HepG2 (cell line): ENCODE measurements at regions not wholly inside any gene's neighbourhood (a gene's known extent, or its start where the extent isn't known, plus 50 kb on each side); places are given as distances from the start of the nearest gene placed in this dataset.

ENCODE experiments used
- ATAC-seq: fragments of 200-7000 bp; cut with Tn5 transposase; 3 replicates; pipeline ENCODE4 v1.9.1; 2020; ENCODE audit warnings: mild to moderate bottlenecking, moderate library complexity
- BruUV-seq: library from RNA; stranded (reverse); fragments of 400-500 nt; replicated peaks from 2 replicates; lab custom pipeline; 2021; lab: Mats Ljungman, UMichigan
- CTCF ChIA-PET: fragments of 300-600 bp; formaldehyde crosslinking; extraction: SDS; loops from one replicate; lab custom pipeline; 2021; ENCODE audit warnings: low total read pairs, inconsistent platforms, low intra/inter-chr PET ratio; lab: Yijun Ruan, JAX
- POLR2A ChIA-PET: fragments of 350-600 bp; sonication (Branson Sonifier 250); formaldehyde crosslinking; loops from one replicate; lab custom pipeline; 2020; ENCODE audit warnings: antibody characterized with exemption, inconsistent platforms; lab: Yijun Ruan, JAX
- DNase-seq: peaks from one replicate; pipeline ENCODE4 v3.0.0-alpha.2; 2015; ENCODE audit warnings: low spot score
- FAIRE-seq: peaks from 3 replicates; lab custom pipeline; 2011; peaks lifted over from hg19 to GRCh38; lab: Jason Lieb, UNC
- H2AFZ ChIP-seq: one replicate; pipeline ENCODE4 v1.6.1; 2011; ENCODE audit warnings: low read length, inconsistent platforms
- H3K27ac ChIP-seq: fragments of 300-600 bp; 3 replicates; pipeline ENCODE4 v1.8.0; 2011; ENCODE audit warnings: mixed run types, mild to moderate bottlenecking, mixed read lengths, low read length, inconsistent platforms; ENCODE audit not compliant: insufficient read depth; ENCODE audit errors: extremely low read length
- H3K27me3 ChIP-seq, 2 experiments: fragments of 200-600 bp in 1 of 2; 2 replicates in 1 of 2; 3 replicates in 1 of 2; pipeline versions ENCODE4 v1.6.0 to v1.8.0; 2011; ENCODE audit warnings: low read length in 2 of 2, mild to moderate bottlenecking in 2 of 2, moderate library complexity in 2 of 2, inconsistent platforms in 1 of 2; ENCODE audit not compliant: insufficient read depth in 2 of 2, control insufficient read depth in 1 of 2
- H3K36me3 ChIP-seq, 2 experiments: fragments of 200-600 bp in 1 of 2; replicated peaks in 1 of 2; 2 replicates in 1 of 2; 3 replicates in 1 of 2; pipeline versions ENCODE4 v1.5.1 to v1.8.0; 2011; ENCODE audit warnings: low read length in 2 of 2, inconsistent platforms in 1 of 2; ENCODE audit not compliant: insufficient read depth in 2 of 2, control insufficient read depth in 1 of 2
- H3K4me1 ChIP-seq: 2 replicates; pipeline ENCODE4 v1.5.1; 2012; ENCODE audit warnings: low read length, inconsistent platforms; ENCODE audit not compliant: insufficient read depth
- H3K4me2 ChIP-seq: 2 replicates; pipeline ENCODE4 v1.6.0; 2011; ENCODE audit warnings: low read depth, low read length, inconsistent platforms
- H3K4me3 ChIP-seq, 3 experiments: fragments of 200-600 bp in 1 of 3; sonication (generic), shearing (Covaris generic) in 1 of 3; replicated peaks in 1 of 3; 2 replicates each; pipeline ENCODE4 v1.5.1; 2011 to 2016; ENCODE audit warnings: low read length in 3 of 3, inconsistent platforms in 2 of 3, low read depth in 2 of 3, mild to moderate bottlenecking in 2 of 3, control low read depth in 1 of 3, mixed read lengths in 1 of 3; ENCODE audit not compliant: insufficient read depth in 1 of 3
- H3K79me2 ChIP-seq: one replicate; pipeline ENCODE4 v1.6.1; 2011; ENCODE audit warnings: low read length, inconsistent platforms; ENCODE audit not compliant: insufficient read depth
- H3K9ac ChIP-seq: 2 replicates; pipeline ENCODE4 v1.6.0; 2011; ENCODE audit warnings: mild to moderate bottlenecking, low read depth, low read length, inconsistent platforms; ENCODE audit not compliant: insufficient read depth
- H3K9me3 ChIP-seq: 2 replicates; pipeline ENCODE4 v1.5.1; 2012; ENCODE audit warnings: mild to moderate bottlenecking, low read length
- H4K20me1 ChIP-seq: 2 replicates; pipeline ENCODE4 v1.6.0; 2011; ENCODE audit warnings: inconsistent platforms, mild to moderate bottlenecking, low read length, moderate library complexity; ENCODE audit not compliant: insufficient read depth
- CBX2 ChIP-seq, 2 experiments: fragments of 200-600 bp in 1 of 2; sonication (generic); formaldehyde crosslinking in 1 of 2; IDR thresholded peaks; 2 replicates each; pipeline versions ENCODE4 v1.7.0 to v1.8.1; 2018 to 2022; ENCODE audit warnings: low read depth in 2 of 2, low read length in 1 of 2, mild to moderate bottlenecking in 1 of 2, missing genetic modification reagents in 1 of 2
- CHCHD3 ChIP-seq: sonication (generic); formaldehyde crosslinking; IDR thresholded peaks from 2 replicates; pipeline ENCODE4 v1.8.0; 2022; ENCODE audit warnings: mild to moderate bottlenecking, missing genetic modification reagents, moderate library complexity
- EP300 ChIP-seq, 3 experiments: sonication (generic) in 1 of 3; formaldehyde crosslinking in 1 of 3; IDR thresholded peaks; 2 replicates each; pipeline versions ENCODE4 v1.5.1 to v1.6.1; 2011 to 2020; ENCODE audit warnings: low read depth in 2 of 3, low read length in 2 of 3, borderline replicate concordance in 1 of 3, improper control_type of control experiment in 1 of 3, mild to moderate bottlenecking in 1 of 3, missing genetic modification reagents in 1 of 3, moderate library complexity in 1 of 3
- GATA4 ChIP-seq: sonication (generic); IDR thresholded peaks from 2 replicates; pipeline ENCODE4 v1.6.1; 2016; ENCODE audit warnings: antibody characterized with exemption, low read depth, borderline replicate concordance
- GATAD2A ChIP-seq: IDR thresholded peaks from 2 replicates; pipeline ENCODE4 v1.6.1; 2016
- HDAC1 ChIP-seq: sonication (generic); formaldehyde crosslinking; IDR thresholded peaks from 2 replicates; pipeline ENCODE4 v1.5.1; 2020; ENCODE audit warnings: mild to moderate bottlenecking, missing genetic modification reagents
- KLF12 ChIP-seq: sonication (generic); formaldehyde crosslinking; IDR thresholded peaks from 2 replicates; pipeline ENCODE4 v1.4.0; 2020; ENCODE audit warnings: missing genetic modification reagents, borderline replicate concordance
- NAIF1 ChIP-seq: sonication (generic); formaldehyde crosslinking; IDR thresholded peaks from 2 replicates; pipeline ENCODE4 v1.5.0; 2020; ENCODE audit warnings: mild to moderate bottlenecking, missing genetic modification reagents, borderline replicate concordance
- PLRG1 ChIP-seq: fragments of 450-650 bp; conservative IDR thresholded peaks from 2 replicates; pipeline ENCODE4 v1.6.1; 2016
- RBM22 ChIP-seq: fragments of 200-400 bp; formaldehyde crosslinking; optimal IDR thresholded peaks from 2 replicates; pipeline ENCODE3; 2017; ENCODE audit warnings: mild to moderate bottlenecking, low read length, moderate library complexity
- SRY ChIP-seq: sonication (generic); formaldehyde crosslinking; IDR thresholded peaks from 2 replicates; pipeline ENCODE4 v1.8.0; 2022; ENCODE audit warnings: mild to moderate bottlenecking, missing genetic modification reagents
- TCF7 ChIP-seq: sonication (generic); IDR thresholded peaks from 2 replicates; pipeline ENCODE4 v1.6.1; 2016; ENCODE audit warnings: antibody characterized with exemption, low read depth
- ZNF567 ChIP-seq: sonication (generic); formaldehyde crosslinking; IDR thresholded peaks from 2 replicates; pipeline ENCODE4 v1.8.1; 2023; ENCODE audit warnings: mild to moderate bottlenecking, missing genetic modification reagents, borderline replicate concordance
- WGBS: methylation state at CpG from one replicate; pipeline ENCODE4 v1.1.6; 2017; ENCODE audit warnings: low lambda C conversion rate; 5-methylcytosine and 5-hydroxymethylcytosine counted together
- in situ Hi-C: cut with HindIII; loops from 2 replicates; pipeline ENCODE4 v1.10.0; 2017; ENCODE audit warnings: low pct_unique_long_range_greater_than_20kb; ENCODE audit not compliant: extremely low pct_ligation_motif_present
- intact Hi-C: fragments of 100-400 bp; cut with micrococcal nuclease; formaldehyde crosslinking; loops from one replicate; pipeline ENCODE4 v1.10.0; 2022; ENCODE audit not compliant: unreplicated experiment
- TF ChIP-seq, protein P1 (sequence below), 2 experiments: sonication (generic) in 1 of 2; formaldehyde crosslinking in 1 of 2; IDR thresholded peaks; 2 replicates each; pipeline versions ENCODE4 v1.5.1 to v1.6.1; 2011 to 2020; ENCODE audit warnings: borderline replicate concordance in 1 of 2, low read depth in 1 of 2, low read length in 1 of 2, mild to moderate bottlenecking in 1 of 2, missing genetic modification reagents in 1 of 2, moderate library complexity in 1 of 2
- TF ChIP-seq, protein P2 (sequence below): sonication (generic); formaldehyde crosslinking; IDR thresholded peaks from 2 replicates; pipeline ENCODE4 v1.8.0; 2022; ENCODE audit warnings: mild to moderate bottlenecking, missing genetic modification reagents, borderline replicate concordance
- TF ChIP-seq, protein P3 (sequence below): IDR thresholded peaks from 2 replicates; pipeline ENCODE4 v1.6.1; 2016; ENCODE audit warnings: low read depth
- TF ChIP-seq, protein P4 (sequence below): sonication (generic); formaldehyde crosslinking; IDR thresholded peaks from 2 replicates; pipeline ENCODE4 v1.4.0; 2020; ENCODE audit warnings: missing genetic modification reagents

DNA sequence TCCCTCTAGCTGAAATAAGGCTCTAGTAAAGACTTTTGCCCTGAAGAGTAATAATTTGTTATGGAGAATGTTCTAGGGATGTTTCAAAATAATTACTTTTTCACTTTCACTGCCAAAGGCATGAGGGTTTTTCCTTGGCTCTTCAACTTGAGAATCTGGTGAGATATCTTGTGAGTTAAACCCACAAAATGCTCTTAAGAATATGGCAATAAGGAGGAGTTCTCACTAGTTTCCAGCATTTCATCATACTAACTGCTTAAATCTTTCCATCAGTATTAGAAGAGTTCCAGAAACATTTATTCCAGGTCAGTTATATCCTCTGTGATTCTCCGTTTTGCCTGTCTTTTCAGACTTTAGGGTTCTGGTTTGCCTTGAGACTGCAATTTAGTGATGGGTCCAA is 785.6 kb upstream of the GJE1 start:
- CTCF ChIA-PET, result no interaction called here
- Histone ChIP-seq H2AFZ (no peak overlapping the region), H3K4me2 (no peak overlapping the region), H3K27me3 (no peaks in the 10 kb centered on the region), H3K4me1 (no peaks in the 10 kb centered on the region)
- in situ Hi-C loops, result no loop called here
- no peak for FAIRE-seq
- BruUV-seq, result no TSS peak
- intact Hi-C loops, result no loop called here
- TF ChIP-seq, protein P1, sequence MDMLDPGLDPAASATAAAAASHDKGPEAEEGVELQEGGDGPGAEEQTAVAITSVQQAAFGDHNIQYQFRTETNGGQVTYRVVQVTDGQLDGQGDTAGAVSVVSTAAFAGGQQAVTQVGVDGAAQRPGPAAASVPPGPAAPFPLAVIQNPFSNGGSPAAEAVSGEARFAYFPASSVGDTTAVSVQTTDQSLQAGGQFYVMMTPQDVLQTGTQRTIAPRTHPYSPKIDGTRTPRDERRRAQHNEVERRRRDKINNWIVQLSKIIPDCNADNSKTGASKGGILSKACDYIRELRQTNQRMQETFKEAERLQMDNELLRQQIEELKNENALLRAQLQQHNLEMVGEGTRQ (IDR thresholded peaks at IDR 0.05; ENCODE audit: low read depth, low read length), result no peak
- TF ChIP-seq, protein P1 (CRISPR knock-in tag; IDR thresholded peaks at IDR 0.05; ENCODE audit: borderline replicate concordance), result no peak
- TF ChIP-seq, protein P2, sequence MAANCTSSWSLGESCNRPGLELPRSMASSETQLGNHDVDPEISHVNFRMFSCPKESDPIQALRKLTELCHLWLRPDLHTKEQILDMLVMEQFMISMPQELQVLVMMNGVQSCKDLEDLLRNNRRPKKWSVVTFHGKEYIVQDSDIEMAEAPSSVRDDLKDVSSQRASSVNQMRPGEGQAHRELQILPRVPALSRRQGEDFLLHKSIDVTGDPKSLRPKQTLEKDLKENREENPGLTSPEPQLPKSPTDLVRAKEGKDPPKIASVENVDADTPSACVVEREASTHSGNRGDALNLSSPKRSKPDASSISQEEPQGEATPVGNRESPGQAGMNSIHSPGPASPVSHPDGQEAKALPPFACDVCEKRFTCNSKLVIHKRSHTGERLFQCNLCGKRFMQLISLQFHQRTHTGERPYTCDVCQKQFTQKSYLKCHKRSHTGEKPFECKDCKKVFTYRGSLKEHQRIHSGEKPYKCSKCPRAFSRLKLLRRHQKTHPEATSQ (CRISPR knock-in tag), result no peak
- TF ChIP-seq KLF12 (CRISPR knock-in tag) (no peak), NAIF1 (no peak), ZNF567 (no peak), GATA4 (no peak), GATAD2A (CRISPR knock-in tag) (no peak), HDAC1 (CRISPR knock-in tag) (no peak), CHCHD3 (no peak), CBX2 (IDR thresholded peaks at IDR 0.05; ENCODE audit: low read depth, low read length) (no peak), CBX2 (CRISPR knock-in tag; IDR thresholded peaks at IDR 0.05; ENCODE audit: low read depth) (no peak), SRY (CRISPR knock-in tag) (no peak), PLRG1 (no peak), TCF7 (no peak), RBM22 (no peak), EP300 (IDR thresholded peaks at IDR 0.05; ENCODE audit: low read depth in 2 of 2, low read length in 2 of 2) (no peak), EP300 (CRISPR knock-in tag; IDR thresholded peaks at IDR 0.05; ENCODE audit: borderline replicate concordance) (no peak)
- TF ChIP-seq, protein P3, sequence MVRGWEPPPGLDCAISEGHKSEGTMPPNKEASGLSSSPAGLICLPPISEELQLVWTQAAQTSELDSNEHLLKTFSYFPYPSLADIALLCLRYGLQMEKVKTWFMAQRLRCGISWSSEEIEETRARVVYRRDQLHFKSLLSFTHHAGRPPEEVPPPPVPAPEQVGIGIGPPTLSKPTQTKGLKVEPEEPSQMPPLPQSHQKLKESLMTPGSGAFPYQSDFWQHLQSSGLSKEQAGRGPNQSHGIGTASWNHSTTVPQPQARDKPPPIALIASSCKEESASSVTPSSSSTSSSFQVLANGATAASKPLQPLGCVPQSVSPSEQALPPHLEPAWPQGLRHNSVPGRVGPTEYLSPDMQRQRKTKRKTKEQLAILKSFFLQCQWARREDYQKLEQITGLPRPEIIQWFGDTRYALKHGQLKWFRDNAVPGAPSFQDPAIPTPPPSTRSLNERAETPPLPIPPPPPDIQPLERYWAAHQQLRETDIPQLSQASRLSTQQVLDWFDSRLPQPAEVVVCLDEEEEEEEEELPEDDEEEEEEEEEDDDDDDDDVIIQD, result no peak
- TF ChIP-seq, protein P4, sequence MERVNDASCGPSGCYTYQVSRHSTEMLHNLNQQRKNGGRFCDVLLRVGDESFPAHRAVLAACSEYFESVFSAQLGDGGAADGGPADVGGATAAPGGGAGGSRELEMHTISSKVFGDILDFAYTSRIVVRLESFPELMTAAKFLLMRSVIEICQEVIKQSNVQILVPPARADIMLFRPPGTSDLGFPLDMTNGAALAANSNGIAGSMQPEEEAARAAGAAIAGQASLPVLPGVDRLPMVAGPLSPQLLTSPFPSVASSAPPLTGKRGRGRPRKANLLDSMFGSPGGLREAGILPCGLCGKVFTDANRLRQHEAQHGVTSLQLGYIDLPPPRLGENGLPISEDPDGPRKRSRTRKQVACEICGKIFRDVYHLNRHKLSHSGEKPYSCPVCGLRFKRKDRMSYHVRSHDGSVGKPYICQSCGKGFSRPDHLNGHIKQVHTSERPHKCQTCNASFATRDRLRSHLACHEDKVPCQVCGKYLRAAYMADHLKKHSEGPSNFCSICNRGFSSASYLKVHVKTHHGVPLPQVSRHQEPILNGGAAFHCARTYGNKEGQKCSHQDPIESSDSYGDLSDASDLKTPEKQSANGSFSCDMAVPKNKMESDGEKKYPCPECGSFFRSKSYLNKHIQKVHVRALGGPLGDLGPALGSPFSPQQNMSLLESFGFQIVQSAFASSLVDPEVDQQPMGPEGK (CRISPR knock-in tag), result no peak
- TF ChIP-seq, all 625 proteins: peak for 0
- ATAC-seq (no peak), DNase-seq (no peak)
- Histone ChIP-seq H3K27ac (no peak overlapping the region), H3K9ac (no peak overlapping the region), H3K4me3 (no peak overlapping the region), H3K36me3 (no peaks in the 10 kb centered on the region), H3K9me3 (no peaks in the 10 kb centered on the region), H3K79me2 (no peaks in the 10 kb centered on the region), H4K20me1 (no peaks in the 10 kb centered on the region)
- WGBS, result 3% methylated on average over 1 of the region's 1 CpG
- POLR2A ChIA-PET, result no interaction called here
